ENCODE measurements at regions not wholly inside any gene's neighbourhood (a gene's known extent, or its start where the extent isn't known, plus 50 kb on each side); places are given as distances from the start of the nearest gene placed in this dataset.

DNA sequence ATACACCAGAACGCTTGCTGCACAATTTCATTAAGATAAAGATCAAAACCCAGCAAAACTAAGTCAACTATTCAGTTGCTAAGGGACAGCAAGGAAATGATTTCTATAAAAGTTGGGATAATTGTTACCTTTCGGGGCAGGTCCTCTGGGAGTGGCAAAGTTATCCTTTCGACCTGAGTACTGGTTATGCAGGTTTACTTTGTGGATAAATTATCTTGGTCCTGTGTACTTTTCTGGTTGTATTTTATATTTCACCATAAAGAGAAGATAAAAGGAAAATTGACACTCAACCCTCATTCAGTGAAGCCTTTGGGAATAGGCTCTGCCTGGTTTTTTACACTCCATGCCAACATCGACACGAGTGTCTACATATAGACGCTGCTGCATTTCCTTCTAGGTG is 146.5 kb downstream of the SYK start:
- H3K4me3 ChIP-seq (ENCODE audit: low read depth, low read length): no peak overlapping the region
- Mint-ChIP-seq H3K36me3 (no peaks in the 10 kb centered on the region), H3K27me3 (peaks cover 11% of the 10 kb centered on the region), H3K4me1 (no peaks in the 10 kb centered on the region), H3K4me3 (no peak overlapping the region), H3K27ac (no peak overlapping the region), H3K9me3 (peaks cover 0 to 3% (median 0%) of the 10 kb centered on the region in 7 donors)
- H3K9me3 ChIP-seq (ENCODE audit: control insufficient read depth in 2 of 2, low read length in 2 of 2): no peaks in the 10 kb centered on the region
- ATAC-seq (ENCODE audit: low read depth in 2 of 2): no peak
- H3K4me1 ChIP-seq (ENCODE audit: control insufficient read depth, insufficient read depth, low read length, poor library complexity, severe bottlenecking): no peaks in the 10 kb centered on the region
- H3K27ac ChIP-seq (ENCODE audit: insufficient read depth, low read length, poor library complexity, severe bottlenecking): no peak overlapping the region
- no peak for DNase-seq
- no peaks in the 10 kb centered on the region for H3K36me3 ChIP-seq (ENCODE audit: control insufficient read depth, insufficient read depth, low read length)
- peaks cover 6% of the 10 kb centered on the region for H3K27me3 ChIP-seq (ENCODE audit: control insufficient read depth, insufficient read depth, low read length)

DNA sequence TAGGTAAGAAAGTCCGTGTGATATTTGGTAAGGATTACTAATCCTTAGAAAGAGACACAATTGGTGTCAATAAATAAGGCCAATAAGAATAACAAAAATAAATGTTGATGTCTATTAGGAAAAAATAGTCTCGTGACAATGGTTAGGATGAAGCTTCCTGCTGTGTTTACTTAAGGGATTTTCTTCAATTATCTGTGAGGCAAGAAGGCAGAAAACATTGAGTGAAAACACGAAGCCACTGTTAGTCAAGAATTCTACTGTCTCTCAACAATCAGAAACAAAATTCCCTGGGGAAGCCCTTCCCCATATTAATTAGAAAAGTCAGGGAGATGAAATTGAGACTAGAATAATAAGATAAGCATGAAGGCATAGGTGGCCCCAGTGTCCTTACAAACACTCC is 149.0 kb downstream of the SYK start:
- Histone ChIP-seq H3K27me3 (ENCODE audit: control insufficient read depth, insufficient read depth, low read length) (peaks cover 6% of the 10 kb centered on the region), H3K4me3 (ENCODE audit: low read depth, low read length) (no peak overlapping the region), H3K36me3 (ENCODE audit: control insufficient read depth, insufficient read depth, low read length) (no peaks in the 10 kb centered on the region), H3K4me1 (ENCODE audit: control insufficient read depth, insufficient read depth, low read length, poor library complexity, severe bottlenecking) (no peaks in the 10 kb centered on the region), H3K27ac (ENCODE audit: insufficient read depth, low read length, poor library complexity, severe bottlenecking) (no peak overlapping the region), H3K9me3 (ENCODE audit: control insufficient read depth in 2 of 2, low read length in 2 of 2) (no peaks in the 10 kb centered on the region)
- Mint-ChIP-seq H3K4me3 (no peak overlapping the region), H3K4me1 (no peaks in the 10 kb centered on the region), H3K36me3 (no peaks in the 10 kb centered on the region), H3K9me3 (peaks cover 0 to 3% (median 0%) of the 10 kb centered on the region in 7 donors), H3K27me3 (peaks cover 15% of the 10 kb centered on the region), H3K27ac (no peak overlapping the region)
- DNase-seq (no peak), ATAC-seq (ENCODE audit: low read depth in 2 of 2) (no peak)

DNA sequence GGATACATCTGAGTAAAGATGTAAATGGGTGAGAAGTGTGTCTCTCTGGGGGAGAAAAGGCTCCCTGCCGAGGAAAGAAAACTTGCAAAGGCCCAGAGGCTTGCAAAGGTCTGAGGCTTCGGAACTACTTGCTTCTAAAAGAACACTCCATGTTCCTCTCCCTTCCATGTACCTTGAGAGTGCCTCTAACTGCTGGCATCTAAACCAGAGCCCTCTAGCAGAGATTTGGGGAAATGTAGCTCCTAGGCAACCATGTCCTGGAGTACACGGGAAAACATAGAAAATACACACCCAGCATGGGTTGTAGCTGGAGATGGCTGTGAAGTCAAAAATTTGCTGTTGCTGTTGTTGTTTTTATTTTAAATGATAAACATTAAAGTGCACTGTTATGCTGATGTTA is 151.6 kb downstream of the SYK start:
- no peaks in the 10 kb centered on the region for H3K36me3 Mint-ChIP-seq
- H3K9me3 ChIP-seq (ENCODE audit: control insufficient read depth in 2 of 2, low read length in 2 of 2): no peaks in the 10 kb centered on the region
- H3K4me1 Mint-ChIP-seq: no peaks in the 10 kb centered on the region
- H3K27ac Mint-ChIP-seq: no peak overlapping the region
- H3K27me3 Mint-ChIP-seq: peaks cover 6% of the 10 kb centered on the region
- no peak overlapping the region for H3K4me3 ChIP-seq (ENCODE audit: low read depth, low read length)
- H3K27ac ChIP-seq (ENCODE audit: insufficient read depth, low read length, poor library complexity, severe bottlenecking): no peak overlapping the region
- H3K4me1 ChIP-seq (ENCODE audit: control insufficient read depth, insufficient read depth, low read length, poor library complexity, severe bottlenecking): no peaks in the 10 kb centered on the region
- no peak overlapping the region for H3K4me3 Mint-ChIP-seq
- ATAC-seq (ENCODE audit: low read depth in 2 of 2): no peak
- H3K27me3 ChIP-seq (ENCODE audit: control insufficient read depth, insufficient read depth, low read length): peaks cover 4% of the 10 kb centered on the region
- H3K9me3 Mint-ChIP-seq: peaks cover 0 to 3% (median 0%) of the 10 kb centered on the region in 7 donors
- DNase-seq: no peak
- no peaks in the 10 kb centered on the region for H3K36me3 ChIP-seq (ENCODE audit: control insufficient read depth, insufficient read depth, low read length)

DNA sequence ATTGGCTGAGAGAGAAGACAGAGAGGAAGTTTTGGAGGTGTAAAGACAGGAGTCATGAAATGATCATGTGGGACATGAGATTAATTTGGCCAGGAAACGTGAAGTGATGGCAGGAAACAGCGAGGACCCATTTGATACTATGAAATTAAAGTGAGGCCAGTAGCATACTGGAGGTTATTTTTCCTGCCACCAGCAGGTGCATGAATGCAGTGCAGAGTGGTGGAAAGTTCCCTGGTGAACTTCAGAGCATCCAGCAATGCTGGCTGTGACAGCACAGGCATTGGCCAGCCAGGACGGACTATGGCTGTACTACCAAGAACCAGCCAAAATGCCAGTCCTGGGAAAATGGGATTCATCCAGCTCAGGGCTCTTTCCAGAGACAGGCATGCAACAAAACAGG is 152.2 kb downstream of the SYK start:
- no peak overlapping the region for H3K4me3 ChIP-seq (ENCODE audit: low read depth, low read length)
- ATAC-seq (ENCODE audit: low read depth in 2 of 2): no peak
- H3K9me3 ChIP-seq (ENCODE audit: control insufficient read depth in 2 of 2, low read length in 2 of 2): no peaks in the 10 kb centered on the region
- H3K27me3 ChIP-seq (ENCODE audit: control insufficient read depth, insufficient read depth, low read length): peaks cover 2% of the 10 kb centered on the region
- no peaks in the 10 kb centered on the region for H3K4me1 ChIP-seq (ENCODE audit: control insufficient read depth, insufficient read depth, low read length, poor library complexity, severe bottlenecking)
- Mint-ChIP-seq H3K4me3 (no peak overlapping the region), H3K9me3 (peaks cover 0 to 3% (median 0%) of the 10 kb centered on the region in 7 donors), H3K36me3 (no peaks in the 10 kb centered on the region), H3K27me3 (peaks cover 10% of the 10 kb centered on the region), H3K4me1 (no peaks in the 10 kb centered on the region), H3K27ac (no peak overlapping the region)
- no peak overlapping the region for H3K27ac ChIP-seq (ENCODE audit: insufficient read depth, low read length, poor library complexity, severe bottlenecking)
- no peaks in the 10 kb centered on the region for H3K36me3 ChIP-seq (ENCODE audit: control insufficient read depth, insufficient read depth, low read length)
- DNase-seq: no peak

DNA sequence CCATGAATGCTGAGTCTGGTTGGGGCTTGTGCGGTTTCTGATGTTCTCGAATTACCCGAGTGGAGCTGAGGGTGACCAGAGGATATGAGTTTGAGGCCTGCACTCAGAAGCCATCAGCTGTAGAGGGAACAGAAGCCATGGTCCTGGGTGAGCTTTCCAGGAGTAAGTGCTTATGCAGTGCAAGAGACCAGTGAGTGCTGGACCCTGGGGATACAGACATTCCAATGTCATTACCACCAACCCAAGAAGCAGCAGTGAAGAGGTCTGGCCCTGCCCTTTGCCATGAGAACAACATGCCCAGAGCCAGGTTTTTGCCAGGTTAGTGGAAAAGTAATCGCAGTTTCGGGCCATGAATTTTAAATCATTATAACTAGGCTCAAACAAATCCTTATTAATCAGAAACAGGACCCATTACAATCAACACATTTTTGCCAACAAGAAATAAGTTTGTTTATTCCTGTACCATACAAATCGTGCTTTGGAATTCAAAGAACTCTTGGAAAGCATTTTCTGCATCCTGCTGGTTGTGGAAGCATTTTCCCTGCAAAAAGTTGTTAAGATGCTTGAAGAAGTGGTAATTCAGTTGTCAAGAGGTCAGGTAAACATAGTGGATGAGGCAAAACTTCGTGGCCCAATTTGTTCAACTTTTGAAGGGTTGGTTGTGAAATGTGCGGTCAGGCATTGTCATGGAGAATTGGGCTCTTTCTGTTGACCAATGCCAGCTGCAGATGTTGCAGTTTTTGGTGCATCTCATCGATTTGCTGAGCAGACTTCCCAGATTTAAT is 154.6 kb downstream of the SYK start:
- no peaks in the 10 kb centered on the region for H3K4me1 Mint-ChIP-seq
- H3K27ac Mint-ChIP-seq: no peak overlapping the region
- H3K4me3 Mint-ChIP-seq: no peak overlapping the region
- ATAC-seq (ENCODE audit: low read depth in 2 of 2) (no peak), DNase-seq (no peak)
- no peaks in the 10 kb centered on the region for H3K9me3 ChIP-seq (ENCODE audit: control insufficient read depth in 2 of 2, low read length in 2 of 2)
- no peaks in the 10 kb centered on the region for H3K36me3 ChIP-seq (ENCODE audit: control insufficient read depth, insufficient read depth, low read length)
- no peaks in the 10 kb centered on the region for H3K4me1 ChIP-seq (ENCODE audit: control insufficient read depth, insufficient read depth, low read length, poor library complexity, severe bottlenecking)
- H3K27ac ChIP-seq (ENCODE audit: insufficient read depth, low read length, poor library complexity, severe bottlenecking): no peak overlapping the region
- H3K9me3 Mint-ChIP-seq: peaks cover 0 to 3% (median 0%) of the 10 kb centered on the region in 7 donors
- no peak overlapping the region for H3K4me3 ChIP-seq (ENCODE audit: low read depth, low read length)
- H3K27me3 ChIP-seq (ENCODE audit: control insufficient read depth, insufficient read depth, low read length): no peaks in the 10 kb centered on the region
- no peaks in the 10 kb centered on the region for H3K36me3 Mint-ChIP-seq
- peaks cover 14% of the 10 kb centered on the region for H3K27me3 Mint-ChIP-seq

- Histone ChIP-seq H3K36me3 (ENCODE audit: control insufficient read depth, insufficient read depth, low read length) (no peaks in the 10 kb centered on the region), H3K9me3 (ENCODE audit: control insufficient read depth in 2 of 2, low read length in 2 of 2) (no peaks in the 10 kb centered on the region), H3K4me3 (ENCODE audit: low read depth, low read length) (no peak overlapping the region), H3K4me1 (ENCODE audit: control insufficient read depth, insufficient read depth, low read length, poor library complexity, severe bottlenecking) (no peaks in the 10 kb centered on the region), H3K27ac (ENCODE audit: insufficient read depth, low read length, poor library complexity, severe bottlenecking) (no peak overlapping the region), H3K27me3 (ENCODE audit: control insufficient read depth, insufficient read depth, low read length) (no peaks in the 10 kb centered on the region)
- Mint-ChIP-seq H3K4me3 (no peak overlapping the region), H3K36me3 (no peaks in the 10 kb centered on the region), H3K27me3 (peaks cover 20% of the 10 kb centered on the region), H3K4me1 (no peaks in the 10 kb centered on the region), H3K27ac (no peak overlapping the region), H3K9me3 (no peaks in the 10 kb centered on the region)
- no peak for ATAC-seq (ENCODE audit: low read depth in 2 of 2)
- DNase-seq: no peak
Observed at GRCh38 chr9:90958328-90958727, 156.7 kb downstream of the SYK start.

DNA sequence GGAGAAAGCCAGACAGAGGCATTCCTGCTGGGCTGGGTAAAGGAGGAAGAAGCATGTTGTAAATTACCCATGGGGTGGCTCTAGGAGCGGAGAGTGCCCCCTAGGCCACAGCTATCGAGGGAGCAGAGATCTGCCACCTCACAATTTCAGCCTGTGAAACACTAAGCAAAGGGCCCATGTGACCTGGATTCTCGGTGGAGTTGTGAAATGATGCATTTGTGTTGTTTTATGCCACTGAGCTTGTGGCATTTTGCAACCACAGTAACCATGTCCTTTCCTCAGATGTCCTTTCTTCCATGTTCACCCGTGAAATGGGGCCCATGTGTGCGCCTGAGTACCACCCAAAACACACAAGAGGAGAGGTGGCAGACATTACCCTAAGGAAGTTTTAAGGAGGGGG is 159.3 kb downstream of the SYK start:
- no peak overlapping the region for H3K27ac ChIP-seq (ENCODE audit: insufficient read depth, low read length, poor library complexity, severe bottlenecking)
- H3K4me3 Mint-ChIP-seq: no peak overlapping the region
- peaks cover 24% of the 10 kb centered on the region for H3K27me3 Mint-ChIP-seq
- H3K27me3 ChIP-seq (ENCODE audit: control insufficient read depth, insufficient read depth, low read length): no peaks in the 10 kb centered on the region
- no peaks in the 10 kb centered on the region for H3K36me3 Mint-ChIP-seq
- H3K27ac Mint-ChIP-seq: no peak overlapping the region
- H3K36me3 ChIP-seq (ENCODE audit: control insufficient read depth, insufficient read depth, low read length): no peaks in the 10 kb centered on the region
- no peaks in the 10 kb centered on the region for H3K9me3 ChIP-seq (ENCODE audit: control insufficient read depth in 2 of 2, low read length in 2 of 2)
- ATAC-seq (ENCODE audit: low read depth in 2 of 2) (no peak), DNase-seq (no peak)
- H3K4me1 Mint-ChIP-seq: peaks cover 0 to 3% (median 0%) of the 10 kb centered on the region in 4 donors
- no peak overlapping the region for H3K4me3 ChIP-seq (ENCODE audit: low read depth, low read length)
- H3K9me3 Mint-ChIP-seq: no peaks in the 10 kb centered on the region
- H3K4me1 ChIP-seq (ENCODE audit: control insufficient read depth, insufficient read depth, low read length, poor library complexity, severe bottlenecking): no peaks in the 10 kb centered on the region

- Mint-ChIP-seq H3K9me3 (no peaks in the 10 kb centered on the region), H3K4me3 (no peak overlapping the region), H3K4me1 (peaks cover 0 to 4% (median 0%) of the 10 kb centered on the region in 4 donors), H3K27me3 (peaks cover 24% of the 10 kb centered on the region), H3K27ac (no peak overlapping the region), H3K36me3 (no peaks in the 10 kb centered on the region)
- ATAC-seq (ENCODE audit: low read depth in 2 of 2): no peak
- no peaks in the 10 kb centered on the region for H3K9me3 ChIP-seq (ENCODE audit: control insufficient read depth in 2 of 2, low read length in 2 of 2)
- H3K27ac ChIP-seq (ENCODE audit: insufficient read depth, low read length, poor library complexity, severe bottlenecking): no peak overlapping the region
- H3K4me1 ChIP-seq (ENCODE audit: control insufficient read depth, insufficient read depth, low read length, poor library complexity, severe bottlenecking): no peaks in the 10 kb centered on the region
- no peaks in the 10 kb centered on the region for H3K27me3 ChIP-seq (ENCODE audit: control insufficient read depth, insufficient read depth, low read length)
- DNase-seq: no peak
- H3K4me3 ChIP-seq (ENCODE audit: low read depth, low read length): no peak overlapping the region
- no peaks in the 10 kb centered on the region for H3K36me3 ChIP-seq (ENCODE audit: control insufficient read depth, insufficient read depth, low read length)
Observed at GRCh38 chr9:90961375-90961774, 159.8 kb downstream of the SYK start.
